WTC11 (cell line): ENCODE measurements at regions not wholly inside any gene's neighbourhood (a gene's known extent, or its start where the extent isn't known, plus 50 kb on each side); places are given as distances from the start of the nearest gene placed in this dataset.
A peak's percentile ranks its signal among the peaks of the same experiment; 100 is the strongest.

Source experiments
- ATAC-seq: fragments of 200-7000 bp; cut with Tn5 transposase; 2 replicates; pipeline ENCODE4 v1.10.0; 2021; ENCODE audit warnings: mild to moderate bottlenecking, moderate library complexity
- CTCF ChIA-PET: fragments of 300-600 bp; sonication (Branson Sonifier 250); formaldehyde crosslinking; loops from one replicate; lab custom pipeline; 2021; ENCODE audit warnings: antibody characterized with exemption; lab: Charles Lee
- POLR2A ChIA-PET: fragments of 350-600 bp; sonication (Branson Sonifier 250); formaldehyde crosslinking; loops from one replicate; lab custom pipeline; 2021; ENCODE audit warnings: antibody characterized with exemption; lab: Charles Lee
- DNase-seq: peaks from one replicate; pipeline ENCODE4 v3.0.0; 2021; ENCODE audit warnings: low spot score
- H3K27ac Mint-ChIP-seq: 2 replicates; pipeline ENCODE4 v1.8.0; 2021; ENCODE audit warnings: mixed read lengths
- H3K27me3 Mint-ChIP-seq: 2 replicates; pipeline ENCODE4 v1.8.0; 2021; ENCODE audit warnings: low read depth, mild to moderate bottlenecking, moderate library complexity, mixed read lengths
- H3K36me3 Mint-ChIP-seq: 2 replicates; pipeline ENCODE4 v1.8.0; 2021; ENCODE audit warnings: mixed read lengths
- H3K4me1 Mint-ChIP-seq: 2 replicates; pipeline ENCODE4 v1.8.0; 2022; ENCODE audit warnings: mixed read lengths
- H3K4me3 Mint-ChIP-seq: 2 replicates; pipeline ENCODE4 v1.8.0; 2021; ENCODE audit warnings: mild to moderate bottlenecking, moderate library complexity, mixed read lengths
- H3K9me3 Mint-ChIP-seq: 2 replicates; pipeline ENCODE4 v1.8.0; 2021; ENCODE audit warnings: mixed read lengths
- ARID4B ChIP-seq: sonication (generic); formaldehyde crosslinking; IDR thresholded peaks from 2 replicates; pipeline ENCODE4 v1.8.0; 2023; ENCODE audit warnings: missing genetic modification reagents, mild to moderate bottlenecking, borderline replicate concordance
- CTCF ChIP-seq: fragments of 200-600 bp; IDR thresholded peaks from 2 replicates; pipeline ENCODE4 v1.8.0; 2022; ENCODE audit warnings: antibody characterized with exemption
- FOXJ3 ChIP-seq: sonication (generic); formaldehyde crosslinking; IDR thresholded peaks from 2 replicates; pipeline ENCODE4 v1.9.0; 2021; ENCODE audit warnings: missing genetic modification reagents, mild to moderate bottlenecking, borderline replicate concordance
- FOXP1 ChIP-seq: sonication (generic); formaldehyde crosslinking; IDR thresholded peaks from 2 replicates; pipeline ENCODE4 v1.8.0; 2022; ENCODE audit warnings: missing genetic modification reagents, mild to moderate bottlenecking, moderate library complexity, borderline replicate concordance
- GABPB1 ChIP-seq: sonication (generic); formaldehyde crosslinking; IDR thresholded peaks from 2 replicates; pipeline ENCODE4 v1.8.1; 2023; ENCODE audit warnings: mild to moderate bottlenecking, missing genetic modification reagents
- HMGA2 ChIP-seq: fragments of 250-450 bp; sonication (Bioruptor Pico); IDR thresholded peaks from 2 replicates; pipeline ENCODE4 v1.4.0; 2021; ENCODE audit warnings: mild to moderate bottlenecking, moderate library complexity
- HMGXB4 ChIP-seq: sonication (generic); formaldehyde crosslinking; IDR thresholded peaks from 2 replicates; pipeline ENCODE4 v1.8.1; 2023; ENCODE audit warnings: mild to moderate bottlenecking, moderate library complexity, missing genetic modification reagents
- IRF1 ChIP-seq: sonication (generic); formaldehyde crosslinking; IDR thresholded peaks from 2 replicates; pipeline ENCODE4 v1.8.0; 2023; ENCODE audit warnings: missing genetic modification reagents
- KAT7 ChIP-seq: sonication (generic); formaldehyde crosslinking; IDR thresholded peaks from 2 replicates; pipeline ENCODE4 v1.8.1; 2023; ENCODE audit warnings: missing genetic modification reagents, mild to moderate bottlenecking, borderline replicate concordance
- NFATC4 ChIP-seq: fragments of 250-450 bp; sonication (Bioruptor Pico); IDR thresholded peaks from 2 replicates; pipeline ENCODE4 v1.9.0; 2021; ENCODE audit warnings: mild to moderate bottlenecking
- NFE2L1 ChIP-seq: sonication (generic); formaldehyde crosslinking; IDR thresholded peaks from 2 replicates; pipeline ENCODE4 v1.8.1; 2023; ENCODE audit warnings: missing genetic modification reagents
- NR2C2 ChIP-seq: sonication (generic); formaldehyde crosslinking; IDR thresholded peaks from 2 replicates; pipeline ENCODE4 v1.8.0; 2022; ENCODE audit warnings: mild to moderate bottlenecking, missing genetic modification reagents
- PREB ChIP-seq: sonication (generic); formaldehyde crosslinking; IDR thresholded peaks from 2 replicates; pipeline ENCODE4 v1.8.1; 2022; ENCODE audit warnings: mild to moderate bottlenecking, missing genetic modification reagents, moderate library complexity, borderline replicate concordance
- TEAD1 ChIP-seq: sonication (generic); formaldehyde crosslinking; IDR thresholded peaks from 2 replicates; pipeline ENCODE4 v1.8.0; 2022; ENCODE audit warnings: mild to moderate bottlenecking, missing genetic modification reagents
- ZNF396 ChIP-seq: fragments of 250-450 bp; sonication (Bioruptor Pico); IDR thresholded peaks from 2 replicates; pipeline ENCODE4 v1.8.0; 2021; ENCODE audit warnings: mild to moderate bottlenecking, moderate library complexity, borderline replicate concordance
- ZNF671 ChIP-seq: fragments of 250-450 bp; sonication (Bioruptor Pico); IDR thresholded peaks from 2 replicates; pipeline ENCODE4 v1.8.0; 2021; ENCODE audit warnings: mild to moderate bottlenecking

- Mint-ChIP-seq H3K27me3 (no peaks in the 10 kb centered on the region), H3K9me3 (peaks cover 14% of the 10 kb centered on the region), H3K4me3 (no peak overlapping the region), H3K4me1 (no peaks in the 10 kb centered on the region), H3K36me3 (peaks cover 10% of the 10 kb centered on the region), H3K27ac (no peak overlapping the region)
- DNase-seq (no peak), ATAC-seq (no peak)
- ChIA-PET CTCF (no interaction called here), POLR2A (no interaction called here)
- TF ChIP-seq NFATC4 (CRISPR knock-in tag), result no peak
- no peak for TF ChIP-seq PREB (CRISPR knock-in tag)
- TF ChIP-seq ZNF671 (CRISPR knock-in tag), result no peak
- TF ChIP-seq GABPB1, result no peak
- TF ChIP-seq ZNF396, result no peak
- TF ChIP-seq NR2C2 (CRISPR knock-in tag), result no peak
- no peak for TF ChIP-seq ARID4B (CRISPR knock-in tag)
- TF ChIP-seq CTCF, result no peak
- TF ChIP-seq TEAD1 (CRISPR knock-in tag), result no peak
These were observed 923.7 kb downstream of the PDHA2 start for GRCh38 chr4:96763546-96763945.

- TF ChIP-seq NFE2L1 (CRISPR knock-in tag) (no peak), KAT7 (CRISPR knock-in tag) (no peak), FOXP1 (CRISPR knock-in tag) (no peak), IRF1 (CRISPR knock-in tag) (no peak), FOXJ3 (CRISPR knock-in tag) (no peak)
- peaks cover 14% of the 10 kb centered on the region for H3K9me3 Mint-ChIP-seq
- H3K4me3 Mint-ChIP-seq, result no peak overlapping the region
- H3K27me3 Mint-ChIP-seq, result no peaks in the 10 kb centered on the region
- peaks cover 6% of the 10 kb centered on the region for H3K4me1 Mint-ChIP-seq
- ChIA-PET POLR2A (no interaction called here), CTCF (no interaction called here)
- no peak for DNase-seq
- ATAC-seq, result no peak
- H3K36me3 Mint-ChIP-seq, result peaks cover 10% of the 10 kb centered on the region
- no peak overlapping the region for H3K27ac Mint-ChIP-seq
These were observed 926.5 kb downstream of the PDHA2 start for GRCh38 chr4:96766359-96766758.

GRCh38 chr4:96767815-96768480, 928.1 kb downstream of the PDHA2 start:
- Mint-ChIP-seq H3K36me3 (peaks cover 1% of the 10 kb centered on the region; the same call in 1 of the 2 replicates), H3K27ac (no peak overlapping the region), H3K4me1 (peaks cover 6% of the 10 kb centered on the region), H3K27me3 (no peaks in the 10 kb centered on the region), H3K4me3 (no peak overlapping the region), H3K9me3 (peaks cover 5% of the 10 kb centered on the region)
- ATAC-seq (no peak), DNase-seq (no peak)
- TF ChIP-seq HMGXB4 (CRISPR knock-in tag), result no peak
- TF ChIP-seq HMGA2 (CRISPR knock-in tag), result 0 out of 2 replicates have a peak, but pooled peaks have one; percentile 47
- POLR2A ChIA-PET, result no interaction called here
- CTCF ChIA-PET, result no interaction called here
